C4-2B (cell line): ENCODE measurements at regions not wholly inside any gene's neighbourhood (a gene's known extent, or its start where the extent isn't known, plus 50 kb on each side); places are given as distances from the start of the nearest gene placed in this dataset.

Experiments used
- ZFX ChIP-seq: fragments of 450-650 bp; IDR thresholded peaks from 2 replicates; pipeline ENCODE4 v1.6.1; 2017
- TF ChIP-seq, protein P1 (sequence below): fragments of 450-650 bp; conservative IDR thresholded peaks from 2 replicates; pipeline ENCODE4 v1.5.1; 2017; ENCODE audit warnings: mild to moderate bottlenecking

DNA sequence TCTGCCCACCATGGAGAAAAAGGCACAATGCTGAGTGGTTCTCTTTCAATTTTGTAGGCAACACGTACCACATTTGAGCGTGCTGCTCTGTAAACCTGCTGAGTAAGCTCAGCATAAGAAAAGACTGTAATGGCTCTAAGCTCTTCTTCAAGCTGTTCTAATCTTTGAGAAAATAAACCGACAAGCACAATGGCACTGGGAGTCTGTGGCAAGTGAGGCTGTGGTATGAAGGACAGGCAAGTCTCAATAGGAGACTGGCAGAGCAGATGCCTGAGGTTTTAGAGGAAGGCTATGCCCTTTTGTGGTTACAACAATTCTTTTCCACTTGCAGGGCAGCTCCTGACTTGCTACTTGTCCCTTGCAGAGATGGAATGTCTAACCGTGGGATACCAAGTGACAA is 136.7 kb upstream of the EXOC2 start:
- TF ChIP-seq, protein P1, sequence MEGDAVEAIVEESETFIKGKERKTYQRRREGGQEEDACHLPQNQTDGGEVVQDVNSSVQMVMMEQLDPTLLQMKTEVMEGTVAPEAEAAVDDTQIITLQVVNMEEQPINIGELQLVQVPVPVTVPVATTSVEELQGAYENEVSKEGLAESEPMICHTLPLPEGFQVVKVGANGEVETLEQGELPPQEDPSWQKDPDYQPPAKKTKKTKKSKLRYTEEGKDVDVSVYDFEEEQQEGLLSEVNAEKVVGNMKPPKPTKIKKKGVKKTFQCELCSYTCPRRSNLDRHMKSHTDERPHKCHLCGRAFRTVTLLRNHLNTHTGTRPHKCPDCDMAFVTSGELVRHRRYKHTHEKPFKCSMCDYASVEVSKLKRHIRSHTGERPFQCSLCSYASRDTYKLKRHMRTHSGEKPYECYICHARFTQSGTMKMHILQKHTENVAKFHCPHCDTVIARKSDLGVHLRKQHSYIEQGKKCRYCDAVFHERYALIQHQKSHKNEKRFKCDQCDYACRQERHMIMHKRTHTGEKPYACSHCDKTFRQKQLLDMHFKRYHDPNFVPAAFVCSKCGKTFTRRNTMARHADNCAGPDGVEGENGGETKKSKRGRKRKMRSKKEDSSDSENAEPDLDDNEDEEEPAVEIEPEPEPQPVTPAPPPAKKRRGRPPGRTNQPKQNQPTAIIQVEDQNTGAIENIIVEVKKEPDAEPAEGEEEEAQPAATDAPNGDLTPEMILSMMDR: no peak
- TF ChIP-seq ZFX: no peak
